Loucy (cell line): ENCODE measurements at regions not wholly inside any gene's neighbourhood (a gene's known extent, or its start where the extent isn't known, plus 50 kb on each side); places are given as distances from the start of the nearest gene placed in this dataset.

Experiments
- H2AFZ ChIP-seq: fragments of 200-600 bp; sonication (generic); 2 replicates; pipeline ENCODE4 v1.6.0; 2016; ENCODE audit warnings: antibody characterized with exemption, mild to moderate bottlenecking, low read length, moderate library complexity
- H3F3A ChIP-seq: fragments of 200-600 bp; 2 replicates; pipeline ENCODE4 v1.6.0; 2016; ENCODE audit warnings: antibody characterized with exemption, low read depth, mild to moderate bottlenecking
- H3K27me3 ChIP-seq: fragments of 200-600 bp; sonication (generic); 2 replicates; pipeline ENCODE4 v1.6.1; 2014; ENCODE audit warnings: low read length, mild to moderate bottlenecking; ENCODE audit not compliant: insufficient read depth, poor library complexity, severe bottlenecking
- H3K36me3 ChIP-seq: fragments of 200-600 bp; sonication (generic); 2 replicates; pipeline ENCODE4 v1.6.1; 2016; ENCODE audit warnings: low read length; ENCODE audit not compliant: insufficient read depth
- H3K4me1 ChIP-seq: fragments of 200-600 bp; sonication (generic); 2 replicates; pipeline ENCODE4 v1.5.1; 2014; ENCODE audit warnings: low read length, mild to moderate bottlenecking; ENCODE audit not compliant: insufficient read depth, poor library complexity, severe bottlenecking
- H3K4me2 ChIP-seq: fragments of 200-600 bp; sonication (generic); 2 replicates; pipeline ENCODE4 v1.6.0; 2014; ENCODE audit warnings: antibody characterized with exemption, low read length, low read depth, mild to moderate bottlenecking; ENCODE audit not compliant: poor library complexity, severe bottlenecking
- H3K4me3 ChIP-seq: fragments of 200-600 bp; sonication (generic); 2 replicates; pipeline ENCODE4 v1.5.1; 2014; ENCODE audit warnings: low read length, mild to moderate bottlenecking, mixed read lengths; ENCODE audit not compliant: poor library complexity, severe bottlenecking
- H3K79me2 ChIP-seq: fragments of 200-600 bp; sonication (generic); 2 replicates; pipeline ENCODE4 v1.6.1; 2014; ENCODE audit warnings: low read length; ENCODE audit not compliant: insufficient read depth
- H3K9ac ChIP-seq: fragments of 200-600 bp; sonication (generic); 2 replicates; pipeline ENCODE4 v1.6.0; 2014; ENCODE audit warnings: mild to moderate bottlenecking, low read depth, low read length, moderate library complexity; ENCODE audit not compliant: poor library complexity, severe bottlenecking
- H3K9me2 ChIP-seq: fragments of 200-600 bp; sonication (generic); replicated peaks from 2 replicates; pipeline ENCODE4 v1.6.1; 2016; ENCODE audit warnings: low read depth, low read length, mixed read lengths
- H3K9me3 ChIP-seq: fragments of 200-600 bp; sonication (generic); 2 replicates; pipeline ENCODE4 v1.6.1; 2014; ENCODE audit warnings: mild to moderate bottlenecking, antibody characterized with exemption, low read length, low read depth; ENCODE audit not compliant: insufficient read depth
- H4K20me1 ChIP-seq: fragments of 200-600 bp; sonication (generic); 2 replicates; pipeline ENCODE4 v1.6.0; 2014; ENCODE audit warnings: antibody characterized with exemption, low read length, mild to moderate bottlenecking; ENCODE audit not compliant: insufficient read depth, poor library complexity, severe bottlenecking
- CTCF ChIP-seq: fragments of 200-600 bp; sonication (generic); conservative IDR thresholded peaks from 2 replicates; pipeline ENCODE4 v1.5.1; 2014; ENCODE audit warnings: mild to moderate bottlenecking, antibody characterized with exemption, low read length
- EZH2phosphoT487 ChIP-seq: fragments of 200-600 bp; IDR thresholded peaks from 2 replicates; pipeline ENCODE4 v1.6.1; 2018; ENCODE audit warnings: antibody characterized with exemption, mild to moderate bottlenecking, moderate library complexity, borderline replicate concordance

GRCh38 chr5:154614595-154614994 lies 136.6 kb upstream of the HAND1 start:
- no peaks in the 10 kb centered on the region for H3K9me3 ChIP-seq
- H3K4me2 ChIP-seq: no peak overlapping the region
- no peaks in the 10 kb centered on the region for H4K20me1 ChIP-seq
- no peaks in the 10 kb centered on the region for H3K36me3 ChIP-seq
- no peaks in the 10 kb centered on the region for H3K27me3 ChIP-seq
- no peak overlapping the region for H2AFZ ChIP-seq
- no peak overlapping the region for H3K4me3 ChIP-seq
- no peaks in the 10 kb centered on the region for H3K9me2 ChIP-seq
- H3F3A ChIP-seq: no peaks in the 10 kb centered on the region
- no peaks in the 10 kb centered on the region for H3K79me2 ChIP-seq
- TF ChIP-seq EZH2phosphoT487 (no peak), CTCF (no peak)
- H3K9ac ChIP-seq: no peak overlapping the region
- no peaks in the 10 kb centered on the region for H3K4me1 ChIP-seq

GRCh38 chr5:154614125-154614524 lies 136.1 kb upstream of the HAND1 start:
- no peak overlapping the region for H3K4me3 ChIP-seq
- no peaks in the 10 kb centered on the region for H3K4me1 ChIP-seq
- H4K20me1 ChIP-seq: no peaks in the 10 kb centered on the region
- H3K9me3 ChIP-seq: no peaks in the 10 kb centered on the region
- no peaks in the 10 kb centered on the region for H3F3A ChIP-seq
- no peaks in the 10 kb centered on the region for H3K9me2 ChIP-seq
- no peaks in the 10 kb centered on the region for H3K79me2 ChIP-seq
- H3K9ac ChIP-seq: no peak overlapping the region
- H3K36me3 ChIP-seq: no peaks in the 10 kb centered on the region
- H3K4me2 ChIP-seq: no peak overlapping the region
- TF ChIP-seq CTCF (no peak), EZH2phosphoT487 (no peak)
- no peaks in the 10 kb centered on the region for H3K27me3 ChIP-seq
- H2AFZ ChIP-seq: no peak overlapping the region

GRCh38 chr5:154612666-154613065 lies 134.6 kb upstream of the HAND1 start:
- Histone ChIP-seq H3K9me3 (no peaks in the 10 kb centered on the region), H3K27me3 (no peaks in the 10 kb centered on the region), H3K4me3 (no peak overlapping the region), H4K20me1 (no peaks in the 10 kb centered on the region), H2AFZ (no peak overlapping the region), H3K4me1 (no peaks in the 10 kb centered on the region), H3K9ac (no peak overlapping the region), H3K4me2 (no peak overlapping the region), H3K79me2 (no peaks in the 10 kb centered on the region), H3K36me3 (no peaks in the 10 kb centered on the region), H3K9me2 (no peaks in the 10 kb centered on the region), H3F3A (no peaks in the 10 kb centered on the region)
- TF ChIP-seq EZH2phosphoT487: no peak
- TF ChIP-seq CTCF: no peak
